ENCODE measurements at regions not wholly inside any gene's neighbourhood (a gene's known extent, or its start where the extent isn't known, plus 50 kb on each side); places are given as distances from the start of the nearest gene placed in this dataset.

GRCh38 chr20:23241416-23241815, 109.2 kb upstream of the NXT1 start:
- H3K27ac ChIP-seq (ENCODE audit: low read depth): no peak overlapping the region
- Mint-ChIP-seq H3K27me3 (ENCODE audit: insufficient read depth, low read depth, poor library complexity) (peaks cover 2% of the 10 kb centered on the region), H3K9me3 (peaks cover 9% of the 10 kb centered on the region; the same call in 1 of the 3 replicates), H3K36me3 (ENCODE audit: low read depth) (no peaks in the 10 kb centered on the region), H3K27ac (no peak overlapping the region), H3K4me3 (no peak overlapping the region), H3K4me1 (no peaks in the 10 kb centered on the region; the same call in 2 of the 3 replicates)
- no peaks in the 10 kb centered on the region for H3K27me3 ChIP-seq (ENCODE audit: insufficient read depth)
- H3F3A ChIP-seq (replicated peaks; ENCODE audit: low read depth): no peaks in the 10 kb centered on the region
- H3K79me2 ChIP-seq (replicated peaks; ENCODE audit: insufficient read depth): no peaks in the 10 kb centered on the region
- ATAC-seq (no peak), DNase-seq (ENCODE audit: low spot score) (no peak)
- no peak for TF ChIP-seq NANOG (IDR thresholded peaks at IDR 0.05; ENCODE audit: borderline replicate concordance)
- TF ChIP-seq CTCF (conservative IDR thresholded peaks at IDR 0.05; ENCODE audit: low read depth in 2 of 2): no peak
- no peak for TF ChIP-seq CREB1 (CRISPR knock-in tag; IDR thresholded peaks at IDR 0.05; ENCODE audit: low read depth)
- no peak for TF ChIP-seq STAT1 (IDR thresholded peaks at IDR 0.05; ENCODE audit: unreplicated experiment)
- no peak for TF ChIP-seq POLR2AphosphoS5 (IDR thresholded peaks at IDR 0.05; ENCODE audit: low read depth)
- no peak for TF ChIP-seq ZNF331 (CRISPR knock-in tag; IDR thresholded peaks at IDR 0.05; ENCODE audit: low read depth)
- TF ChIP-seq EZH2 (IDR thresholded peaks at IDR 0.05; ENCODE audit: low read depth, unreplicated experiment): no peak
- TF ChIP-seq EZH2phosphoT487 (IDR thresholded peaks at IDR 0.05; ENCODE audit: unreplicated experiment): no peak
- TF ChIP-seq ZNF114 (CRISPR knock-in tag; IDR thresholded peaks at IDR 0.05): no peak
- TF ChIP-seq, protein P1, sequence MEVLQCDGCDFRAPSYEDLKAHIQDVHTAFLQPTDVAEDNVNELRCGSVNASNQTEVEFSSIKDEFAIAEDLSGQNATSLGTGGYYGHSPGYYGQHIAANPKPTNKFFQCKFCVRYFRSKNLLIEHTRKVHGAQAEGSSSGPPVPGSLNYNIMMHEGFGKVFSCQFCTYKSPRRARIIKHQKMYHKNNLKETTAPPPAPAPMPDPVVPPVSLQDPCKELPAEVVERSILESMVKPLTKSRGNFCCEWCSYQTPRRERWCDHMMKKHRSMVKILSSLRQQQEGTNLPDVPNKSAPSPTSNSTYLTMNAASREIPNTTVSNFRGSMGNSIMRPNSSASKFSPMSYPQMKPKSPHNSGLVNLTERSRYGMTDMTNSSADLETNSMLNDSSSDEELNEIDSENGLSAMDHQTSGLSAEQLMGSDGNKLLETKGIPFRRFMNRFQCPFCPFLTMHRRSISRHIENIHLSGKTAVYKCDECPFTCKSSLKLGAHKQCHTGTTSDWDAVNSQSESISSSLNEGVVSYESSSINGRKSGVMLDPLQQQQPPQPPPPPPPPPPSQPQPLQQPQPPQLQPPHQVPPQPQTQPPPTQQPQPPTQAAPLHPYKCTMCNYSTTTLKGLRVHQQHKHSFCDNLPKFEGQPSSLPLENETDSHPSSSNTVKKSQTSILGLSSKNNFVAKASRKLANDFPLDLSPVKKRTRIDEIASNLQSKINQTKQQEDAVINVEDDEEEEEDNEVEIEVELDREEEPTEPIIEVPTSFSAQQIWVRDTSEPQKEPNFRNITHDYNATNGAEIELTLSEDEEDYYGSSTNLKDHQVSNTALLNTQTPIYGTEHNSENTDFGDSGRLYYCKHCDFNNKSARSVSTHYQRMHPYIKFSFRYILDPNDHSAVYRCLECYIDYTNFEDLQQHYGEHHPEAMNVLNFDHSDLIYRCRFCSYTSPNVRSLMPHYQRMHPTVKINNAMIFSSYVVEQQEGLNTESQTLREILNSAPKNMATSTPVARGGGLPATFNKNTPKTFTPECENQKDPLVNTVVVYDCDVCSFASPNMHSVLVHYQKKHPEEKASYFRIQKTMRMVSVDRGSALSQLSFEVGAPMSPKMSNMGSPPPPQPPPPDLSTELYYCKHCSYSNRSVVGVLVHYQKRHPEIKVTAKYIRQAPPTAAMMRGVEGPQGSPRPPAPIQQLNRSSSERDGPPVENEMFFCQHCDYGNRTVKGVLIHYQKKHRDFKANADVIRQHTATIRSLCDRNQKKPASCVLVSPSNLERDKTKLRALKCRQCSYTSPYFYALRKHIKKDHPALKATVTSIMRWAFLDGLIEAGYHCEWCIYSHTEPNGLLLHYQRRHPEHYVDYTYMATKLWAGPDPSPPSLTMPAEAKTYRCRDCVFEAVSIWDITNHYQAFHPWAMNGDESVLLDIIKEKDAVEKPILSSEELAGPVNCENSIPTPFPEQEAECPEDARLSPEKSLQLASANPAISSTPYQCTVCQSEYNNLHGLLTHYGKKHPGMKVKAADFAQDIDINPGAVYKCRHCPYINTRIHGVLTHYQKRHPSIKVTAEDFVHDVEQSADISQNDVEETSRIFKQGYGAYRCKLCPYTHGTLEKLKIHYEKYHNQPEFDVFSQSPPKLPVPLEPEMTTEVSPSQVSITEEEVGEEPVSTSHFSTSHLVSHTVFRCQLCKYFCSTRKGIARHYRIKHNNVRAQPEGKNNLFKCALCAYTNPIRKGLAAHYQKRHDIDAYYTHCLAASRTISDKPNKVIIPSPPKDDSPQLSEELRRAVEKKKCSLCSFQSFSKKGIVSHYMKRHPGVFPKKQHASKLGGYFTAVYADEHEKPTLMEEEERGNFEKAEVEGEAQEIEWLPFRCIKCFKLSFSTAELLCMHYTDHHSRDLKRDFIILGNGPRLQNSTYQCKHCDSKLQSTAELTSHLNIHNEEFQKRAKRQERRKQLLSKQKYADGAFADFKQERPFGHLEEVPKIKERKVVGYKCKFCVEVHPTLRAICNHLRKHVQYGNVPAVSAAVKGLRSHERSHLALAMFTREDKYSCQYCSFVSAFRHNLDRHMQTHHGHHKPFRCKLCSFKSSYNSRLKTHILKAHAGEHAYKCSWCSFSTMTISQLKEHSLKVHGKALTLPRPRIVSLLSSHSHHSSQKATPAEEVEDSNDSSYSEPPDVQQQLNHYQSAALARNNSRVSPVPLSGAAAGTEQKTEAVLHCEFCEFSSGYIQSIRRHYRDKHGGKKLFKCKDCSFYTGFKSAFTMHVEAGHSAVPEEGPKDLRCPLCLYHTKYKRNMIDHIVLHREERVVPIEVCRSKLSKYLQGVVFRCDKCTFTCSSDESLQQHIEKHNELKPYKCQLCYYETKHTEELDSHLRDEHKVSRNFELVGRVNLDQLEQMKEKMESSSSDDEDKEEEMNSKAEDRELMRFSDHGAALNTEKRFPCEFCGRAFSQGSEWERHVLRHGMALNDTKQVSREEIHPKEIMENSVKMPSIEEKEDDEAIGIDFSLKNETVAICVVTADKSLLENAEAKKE (CRISPR knock-in tag; IDR thresholded peaks at IDR 0.05): no peak
- no peak for TF ChIP-seq JUNB (IDR thresholded peaks at IDR 0.05; ENCODE audit: unreplicated experiment)
- TF ChIP-seq, protein P2, sequence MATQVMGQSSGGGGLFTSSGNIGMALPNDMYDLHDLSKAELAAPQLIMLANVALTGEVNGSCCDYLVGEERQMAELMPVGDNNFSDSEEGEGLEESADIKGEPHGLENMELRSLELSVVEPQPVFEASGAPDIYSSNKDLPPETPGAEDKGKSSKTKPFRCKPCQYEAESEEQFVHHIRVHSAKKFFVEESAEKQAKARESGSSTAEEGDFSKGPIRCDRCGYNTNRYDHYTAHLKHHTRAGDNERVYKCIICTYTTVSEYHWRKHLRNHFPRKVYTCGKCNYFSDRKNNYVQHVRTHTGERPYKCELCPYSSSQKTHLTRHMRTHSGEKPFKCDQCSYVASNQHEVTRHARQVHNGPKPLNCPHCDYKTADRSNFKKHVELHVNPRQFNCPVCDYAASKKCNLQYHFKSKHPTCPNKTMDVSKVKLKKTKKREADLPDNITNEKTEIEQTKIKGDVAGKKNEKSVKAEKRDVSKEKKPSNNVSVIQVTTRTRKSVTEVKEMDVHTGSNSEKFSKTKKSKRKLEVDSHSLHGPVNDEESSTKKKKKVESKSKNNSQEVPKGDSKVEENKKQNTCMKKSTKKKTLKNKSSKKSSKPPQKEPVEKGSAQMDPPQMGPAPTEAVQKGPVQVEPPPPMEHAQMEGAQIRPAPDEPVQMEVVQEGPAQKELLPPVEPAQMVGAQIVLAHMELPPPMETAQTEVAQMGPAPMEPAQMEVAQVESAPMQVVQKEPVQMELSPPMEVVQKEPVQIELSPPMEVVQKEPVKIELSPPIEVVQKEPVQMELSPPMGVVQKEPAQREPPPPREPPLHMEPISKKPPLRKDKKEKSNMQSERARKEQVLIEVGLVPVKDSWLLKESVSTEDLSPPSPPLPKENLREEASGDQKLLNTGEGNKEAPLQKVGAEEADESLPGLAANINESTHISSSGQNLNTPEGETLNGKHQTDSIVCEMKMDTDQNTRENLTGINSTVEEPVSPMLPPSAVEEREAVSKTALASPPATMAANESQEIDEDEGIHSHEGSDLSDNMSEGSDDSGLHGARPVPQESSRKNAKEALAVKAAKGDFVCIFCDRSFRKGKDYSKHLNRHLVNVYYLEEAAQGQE (IDR thresholded peaks at IDR 0.05; ENCODE audit: unreplicated experiment): no peak
- TF ChIP-seq, protein P3, sequence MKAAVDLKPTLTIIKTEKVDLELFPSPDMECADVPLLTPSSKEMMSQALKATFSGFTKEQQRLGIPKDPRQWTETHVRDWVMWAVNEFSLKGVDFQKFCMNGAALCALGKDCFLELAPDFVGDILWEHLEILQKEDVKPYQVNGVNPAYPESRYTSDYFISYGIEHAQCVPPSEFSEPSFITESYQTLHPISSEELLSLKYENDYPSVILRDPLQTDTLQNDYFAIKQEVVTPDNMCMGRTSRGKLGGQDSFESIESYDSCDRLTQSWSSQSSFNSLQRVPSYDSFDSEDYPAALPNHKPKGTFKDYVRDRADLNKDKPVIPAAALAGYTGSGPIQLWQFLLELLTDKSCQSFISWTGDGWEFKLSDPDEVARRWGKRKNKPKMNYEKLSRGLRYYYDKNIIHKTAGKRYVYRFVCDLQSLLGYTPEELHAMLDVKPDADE (IDR thresholded peaks at IDR 0.05): no peak
- H3K36me3 ChIP-seq (ENCODE audit: insufficient read depth): no peaks in the 10 kb centered on the region
- no peaks in the 10 kb centered on the region for H3K4me1 ChIP-seq (ENCODE audit: insufficient read depth)
- H3K9me2 ChIP-seq (ENCODE audit: insufficient read depth): no peaks in the 10 kb centered on the region
- H3K4me3 ChIP-seq: no peak overlapping the region
- H4K20me1 ChIP-seq (replicated peaks; ENCODE audit: insufficient read depth): no peaks in the 10 kb centered on the region
- H2AFZ ChIP-seq: no peak overlapping the region
- H3K4me2 ChIP-seq: no peak overlapping the region
